ENCODE measurements at regions not wholly inside any gene's neighbourhood (a gene's known extent, or its start where the extent isn't known, plus 50 kb on each side); places are given as distances from the start of the nearest gene placed in this dataset.
"Not testable (repeated sequence)": the region's sequence is repeated elsewhere in the genome, so short reads cannot be mapped to it uniquely, and the experiment has no call there.

DNA sequence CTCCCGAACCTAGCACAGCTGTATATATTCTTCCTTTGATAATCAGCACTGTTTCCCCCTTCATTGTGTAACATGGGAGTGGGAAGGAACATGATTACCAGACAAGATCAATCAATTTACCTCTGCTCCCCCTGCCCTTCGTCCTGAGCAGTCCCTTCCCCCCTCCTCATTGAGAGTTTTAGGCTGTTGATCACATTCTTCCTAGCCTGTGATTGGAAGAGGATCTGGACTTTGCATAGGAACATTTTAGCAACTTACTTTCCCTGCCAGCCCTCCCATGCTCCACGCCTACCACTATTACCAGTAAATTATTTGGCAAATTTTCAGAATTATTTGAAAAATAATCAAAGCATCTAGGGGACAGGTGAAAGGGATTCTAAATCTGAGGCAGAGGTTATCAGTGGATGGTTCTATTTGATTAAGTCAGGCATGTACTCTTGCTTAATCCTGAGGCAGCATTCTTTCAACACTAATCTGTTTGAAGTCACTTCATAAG lies 62.7 kb upstream of the ABCD3 start:
- Mint-ChIP-seq H3K4me1 (no peaks in the 10 kb centered on the region), H3K27me3 (ENCODE audit: low read depth in 2 of 2) (peaks cover 7% of the 10 kb centered on the region in 2 donors), H3K27ac (no peak overlapping the region), H3K4me3 (no peak overlapping the region), H3K36me3 (no peaks in the 10 kb centered on the region), H3K9me3 (no peaks in the 10 kb centered on the region)
- 38% methylated on average over 1 of the region's 3 CpGs for WGBS (ENCODE audit: insufficient coverage)
- TF ChIP-seq, protein P1, sequence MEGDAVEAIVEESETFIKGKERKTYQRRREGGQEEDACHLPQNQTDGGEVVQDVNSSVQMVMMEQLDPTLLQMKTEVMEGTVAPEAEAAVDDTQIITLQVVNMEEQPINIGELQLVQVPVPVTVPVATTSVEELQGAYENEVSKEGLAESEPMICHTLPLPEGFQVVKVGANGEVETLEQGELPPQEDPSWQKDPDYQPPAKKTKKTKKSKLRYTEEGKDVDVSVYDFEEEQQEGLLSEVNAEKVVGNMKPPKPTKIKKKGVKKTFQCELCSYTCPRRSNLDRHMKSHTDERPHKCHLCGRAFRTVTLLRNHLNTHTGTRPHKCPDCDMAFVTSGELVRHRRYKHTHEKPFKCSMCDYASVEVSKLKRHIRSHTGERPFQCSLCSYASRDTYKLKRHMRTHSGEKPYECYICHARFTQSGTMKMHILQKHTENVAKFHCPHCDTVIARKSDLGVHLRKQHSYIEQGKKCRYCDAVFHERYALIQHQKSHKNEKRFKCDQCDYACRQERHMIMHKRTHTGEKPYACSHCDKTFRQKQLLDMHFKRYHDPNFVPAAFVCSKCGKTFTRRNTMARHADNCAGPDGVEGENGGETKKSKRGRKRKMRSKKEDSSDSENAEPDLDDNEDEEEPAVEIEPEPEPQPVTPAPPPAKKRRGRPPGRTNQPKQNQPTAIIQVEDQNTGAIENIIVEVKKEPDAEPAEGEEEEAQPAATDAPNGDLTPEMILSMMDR (IDR thresholded peaks at IDR 0.05) = no peak
- H3K4me1 ChIP-seq (ENCODE audit: control insufficient read depth, insufficient read depth, low read length) = no peaks in the 10 kb centered on the region
- H3K27ac ChIP-seq (ENCODE audit: low read length) = no peak overlapping the region
- peaks cover 4% of the 10 kb centered on the region for H3K27me3 ChIP-seq (ENCODE audit: control insufficient read depth, insufficient read depth, low read length)
- H3K9me3 ChIP-seq (ENCODE audit: control insufficient read depth, insufficient read depth, low read length) = no peaks in the 10 kb centered on the region
- no peaks in the 10 kb centered on the region for H3K36me3 ChIP-seq (ENCODE audit: control insufficient read depth, insufficient read depth, low read length)
- no peak for ATAC-seq
- intact Hi-C loops (cut with micrococcal nuclease) = no loop called here
- no peak for DNase-seq
- no peak overlapping the region for H3K4me3 ChIP-seq (ENCODE audit: low read length)

DNA sequence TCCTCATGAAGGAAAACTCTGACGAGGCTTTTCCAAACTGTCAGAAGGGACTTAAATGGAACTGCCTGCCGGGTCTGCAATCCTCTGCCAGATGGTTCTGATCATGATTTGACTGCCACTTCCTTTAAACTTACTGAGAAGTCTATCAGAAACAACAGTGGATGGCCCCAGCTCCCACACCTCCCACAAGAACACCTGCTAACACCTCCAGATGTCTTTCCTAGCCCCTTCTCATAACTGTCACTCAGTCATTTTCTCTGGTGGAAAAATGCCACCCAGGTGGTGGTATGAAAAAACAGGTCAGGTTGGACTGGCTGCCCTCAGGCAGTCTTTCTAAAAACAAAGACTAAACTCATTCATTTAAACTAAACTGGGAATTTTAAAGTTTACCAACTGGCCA lies 66.7 kb upstream of the ABCD3 start:
- H3K27ac Mint-ChIP-seq = no peak overlapping the region
- H3K27me3 ChIP-seq (ENCODE audit: control insufficient read depth, insufficient read depth, low read length) = peaks cover 4% of the 10 kb centered on the region
- no peak overlapping the region for H3K4me3 ChIP-seq (ENCODE audit: low read length)
- H3K4me1 Mint-ChIP-seq = no peaks in the 10 kb centered on the region
- no peaks in the 10 kb centered on the region for H3K9me3 ChIP-seq (ENCODE audit: control insufficient read depth, insufficient read depth, low read length)
- intact Hi-C loops (cut with micrococcal nuclease) = no loop called here
- DNase-seq (no peak), ATAC-seq (no peak)
- no peaks in the 10 kb centered on the region for H3K9me3 Mint-ChIP-seq
- H3K4me3 Mint-ChIP-seq = no peak overlapping the region
- WGBS (ENCODE audit: insufficient coverage) = 28% methylated on average over 2 of the region's 2 CpGs
- TF ChIP-seq, protein P1 (IDR thresholded peaks at IDR 0.05) = no peak
- H3K27ac ChIP-seq (ENCODE audit: low read length) = no peak overlapping the region
- no peaks in the 10 kb centered on the region for H3K36me3 ChIP-seq (ENCODE audit: control insufficient read depth, insufficient read depth, low read length)
- H3K27me3 Mint-ChIP-seq (ENCODE audit: low read depth in 2 of 2) = peaks cover 4 to 21% of the 10 kb centered on the region in 2 donors
- H3K4me1 ChIP-seq (ENCODE audit: control insufficient read depth, insufficient read depth, low read length) = no peaks in the 10 kb centered on the region
- no peaks in the 10 kb centered on the region for H3K36me3 Mint-ChIP-seq

DNA sequence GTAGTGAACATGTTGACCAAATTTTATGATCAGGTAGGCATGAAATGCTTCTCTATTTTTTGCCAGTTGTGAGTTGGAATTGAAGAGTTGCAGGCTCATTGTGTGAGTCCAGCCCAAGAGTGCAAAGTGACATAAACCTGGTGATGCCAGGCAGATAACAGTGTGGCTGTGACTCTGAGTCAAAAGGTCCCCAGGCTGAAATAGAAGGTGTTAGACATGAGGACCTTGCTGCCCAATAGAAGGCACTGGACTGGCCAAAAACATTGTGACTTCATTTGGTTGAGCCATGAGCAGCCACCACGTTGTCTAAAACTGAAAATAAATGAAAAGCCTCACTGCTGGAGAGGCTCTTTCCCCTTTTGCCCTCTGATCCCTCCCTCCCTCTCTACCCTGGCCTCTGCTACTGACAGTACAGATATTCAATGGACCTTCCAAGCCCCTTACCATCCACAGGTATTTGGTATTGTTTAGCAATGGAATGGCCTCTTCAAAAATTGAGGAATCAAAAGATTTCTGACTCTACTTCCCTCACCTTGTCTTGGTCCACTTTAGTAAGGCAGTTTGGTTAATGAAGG lies 67.8 kb upstream of the ABCD3 start:
- TF ChIP-seq, protein P1 (IDR thresholded peaks at IDR 0.05) = no peak
- Histone ChIP-seq H3K4me3 (ENCODE audit: low read length) (no peak overlapping the region), H3K9me3 (ENCODE audit: control insufficient read depth, insufficient read depth, low read length) (no peaks in the 10 kb centered on the region), H3K36me3 (ENCODE audit: control insufficient read depth, insufficient read depth, low read length) (no peaks in the 10 kb centered on the region), H3K27ac (ENCODE audit: low read length) (no peak overlapping the region), H3K4me1 (ENCODE audit: control insufficient read depth, insufficient read depth, low read length) (no peaks in the 10 kb centered on the region), H3K27me3 (ENCODE audit: control insufficient read depth, insufficient read depth, low read length) (peaks cover 4% of the 10 kb centered on the region)
- Mint-ChIP-seq H3K36me3 (no peaks in the 10 kb centered on the region), H3K27me3 (ENCODE audit: low read depth in 2 of 2) (peaks cover 4 to 21% of the 10 kb centered on the region in 2 donors), H3K4me1 (no peaks in the 10 kb centered on the region), H3K9me3 (no peaks in the 10 kb centered on the region), H3K4me3 (no peak overlapping the region), H3K27ac (no peak overlapping the region)
- intact Hi-C loops (cut with micrococcal nuclease) = no loop called here
- WGBS (ENCODE audit: insufficient coverage) = 61% methylated on average over 1 of the region's 1 CpG
- DNase-seq (no peak), ATAC-seq (no peak)

DNA sequence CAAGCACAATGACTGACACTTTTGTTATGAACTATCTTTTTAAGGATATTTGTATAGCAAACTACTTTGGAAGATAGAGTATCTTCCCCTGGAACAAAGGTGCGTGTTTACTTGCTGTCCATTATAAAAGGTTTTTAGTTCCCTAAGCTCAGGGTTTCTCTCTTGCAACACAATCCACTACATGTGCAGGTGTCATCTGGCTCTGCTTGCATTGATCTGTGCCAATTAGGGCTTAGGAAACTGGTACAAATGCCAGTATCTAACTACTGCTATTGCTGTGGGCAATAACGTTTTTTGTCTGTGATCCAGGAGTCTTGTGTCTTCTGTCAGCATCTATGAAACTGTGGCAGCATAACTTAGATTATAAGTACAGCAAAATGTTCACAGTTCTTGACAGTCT lies 68.3 kb upstream of the ABCD3 start:
- no peaks in the 10 kb centered on the region for H3K36me3 Mint-ChIP-seq
- H3K27ac Mint-ChIP-seq = no peak overlapping the region
- TF ChIP-seq, protein P1 (IDR thresholded peaks at IDR 0.05) = no peak
- no peaks in the 10 kb centered on the region for H3K4me1 Mint-ChIP-seq
- intact Hi-C loops (cut with micrococcal nuclease) = no loop called here
- H3K4me3 ChIP-seq (ENCODE audit: low read length) = no peak overlapping the region
- H3K36me3 ChIP-seq (ENCODE audit: control insufficient read depth, insufficient read depth, low read length) = no peaks in the 10 kb centered on the region
- H3K9me3 ChIP-seq (ENCODE audit: control insufficient read depth, insufficient read depth, low read length) = no peaks in the 10 kb centered on the region
- H3K27me3 ChIP-seq (ENCODE audit: control insufficient read depth, insufficient read depth, low read length) = peaks cover 4% of the 10 kb centered on the region
- DNase-seq = no peak
- ATAC-seq = no peak
- WGBS (ENCODE audit: insufficient coverage) = 84% methylated on average over 2 of the region's 2 CpGs
- H3K27me3 Mint-ChIP-seq (ENCODE audit: low read depth in 2 of 2) = peaks cover 4 to 21% of the 10 kb centered on the region in 2 donors
- no peak overlapping the region for H3K4me3 Mint-ChIP-seq
- no peaks in the 10 kb centered on the region for H3K9me3 Mint-ChIP-seq
- H3K27ac ChIP-seq (ENCODE audit: low read length) = no peak overlapping the region
- H3K4me1 ChIP-seq (ENCODE audit: control insufficient read depth, insufficient read depth, low read length) = no peaks in the 10 kb centered on the region

DNA sequence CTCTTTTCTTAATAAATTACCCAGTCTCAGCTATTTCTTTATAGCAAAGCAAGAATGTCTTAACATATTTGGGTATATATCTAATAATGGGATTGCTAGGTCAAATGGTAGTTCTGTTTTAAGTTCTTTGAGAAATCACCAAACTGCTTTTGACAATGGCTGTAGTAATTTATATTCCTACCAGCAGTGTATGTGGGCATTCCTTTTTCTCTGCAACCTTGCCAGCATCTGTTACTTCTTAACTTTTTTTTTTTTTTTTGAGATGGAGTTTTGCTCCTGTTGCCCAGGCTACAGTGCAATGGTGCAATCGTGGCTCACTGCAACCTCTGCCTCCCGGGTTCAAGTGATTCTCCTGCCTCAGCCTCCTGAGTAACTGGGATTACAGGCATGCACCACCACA lies 69.8 kb upstream of the ABCD3 start:
- H3K36me3 Mint-ChIP-seq; H3K27me3 ChIP-seq (ENCODE audit: control insufficient read depth, insufficient read depth, low read length); H3K4me3 ChIP-seq (ENCODE audit: low read length); H3K4me3 Mint-ChIP-seq; H3K4me1 ChIP-seq (ENCODE audit: control insufficient read depth, insufficient read depth, low read length); H3K36me3 ChIP-seq (ENCODE audit: control insufficient read depth, insufficient read depth, low read length); H3K9me3 ChIP-seq (ENCODE audit: control insufficient read depth, insufficient read depth, low read length); H3K27ac Mint-ChIP-seq; H3K4me1 Mint-ChIP-seq; H3K27ac ChIP-seq (ENCODE audit: low read length); DNase-seq; intact Hi-C loops (cut with micrococcal nuclease); H3K9me3 Mint-ChIP-seq; ATAC-seq: not testable (repeated sequence)
- WGBS (ENCODE audit: insufficient coverage) = 85% methylated on average over 2 of the region's 2 CpGs
- peaks cover 3 to 23% of the 10 kb centered on the region in 2 donors for H3K27me3 Mint-ChIP-seq (ENCODE audit: low read depth in 2 of 2)

Data from natural killer cell (primary cell).